OCI-LY7 (cell line): ENCODE measurements at regions not wholly inside any gene's neighbourhood (a gene's known extent, or its start where the extent isn't known, plus 50 kb on each side); places are given as distances from the start of the nearest gene placed in this dataset.

ENCODE experiments used
- EZH2phosphoT487 ChIP-seq: fragments of 200-600 bp; sonication (generic); IDR thresholded peaks from 2 replicates; pipeline ENCODE4 v1.6.1; 2018; ENCODE audit warnings: low read depth, borderline replicate concordance, mild to moderate bottlenecking, mixed run types, antibody characterized with exemption, low read length, moderate library complexity, mixed read lengths
- TF ChIP-seq, protein P1 (sequence below): fragments of 200-600 bp; sonication (generic); conservative IDR thresholded peaks from 2 replicates; pipeline ENCODE4 v1.5.1; 2014; ENCODE audit warnings: mild to moderate bottlenecking, antibody characterized with exemption, low read length, moderate library complexity, mixed read lengths

DNA sequence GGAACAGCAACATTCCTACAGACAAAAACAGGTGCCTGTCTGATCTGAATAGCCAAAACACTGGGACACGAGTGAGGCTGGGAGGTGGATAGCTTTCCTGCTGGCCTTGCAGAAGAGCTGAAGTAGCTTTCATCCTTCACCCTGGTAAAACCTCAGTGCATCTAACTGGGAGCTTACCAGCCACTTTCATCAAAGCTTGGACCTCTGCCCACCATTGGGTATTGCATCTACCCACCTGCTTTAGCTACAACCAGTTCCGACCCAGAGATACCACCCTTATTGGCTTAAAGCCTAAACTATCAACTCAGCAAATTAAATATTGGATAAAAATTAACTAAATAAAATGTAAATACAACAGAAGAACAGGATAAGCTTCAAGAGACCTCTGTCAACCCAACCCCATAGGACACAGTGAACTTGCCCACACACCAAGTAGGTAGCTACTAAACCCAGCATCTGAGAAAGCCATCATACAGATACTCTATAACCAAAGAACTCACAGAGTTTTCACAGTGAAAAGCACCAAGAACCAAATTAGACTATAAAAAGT, 866.3 kb downstream of the FSCB start:
- TF ChIP-seq, protein P1, sequence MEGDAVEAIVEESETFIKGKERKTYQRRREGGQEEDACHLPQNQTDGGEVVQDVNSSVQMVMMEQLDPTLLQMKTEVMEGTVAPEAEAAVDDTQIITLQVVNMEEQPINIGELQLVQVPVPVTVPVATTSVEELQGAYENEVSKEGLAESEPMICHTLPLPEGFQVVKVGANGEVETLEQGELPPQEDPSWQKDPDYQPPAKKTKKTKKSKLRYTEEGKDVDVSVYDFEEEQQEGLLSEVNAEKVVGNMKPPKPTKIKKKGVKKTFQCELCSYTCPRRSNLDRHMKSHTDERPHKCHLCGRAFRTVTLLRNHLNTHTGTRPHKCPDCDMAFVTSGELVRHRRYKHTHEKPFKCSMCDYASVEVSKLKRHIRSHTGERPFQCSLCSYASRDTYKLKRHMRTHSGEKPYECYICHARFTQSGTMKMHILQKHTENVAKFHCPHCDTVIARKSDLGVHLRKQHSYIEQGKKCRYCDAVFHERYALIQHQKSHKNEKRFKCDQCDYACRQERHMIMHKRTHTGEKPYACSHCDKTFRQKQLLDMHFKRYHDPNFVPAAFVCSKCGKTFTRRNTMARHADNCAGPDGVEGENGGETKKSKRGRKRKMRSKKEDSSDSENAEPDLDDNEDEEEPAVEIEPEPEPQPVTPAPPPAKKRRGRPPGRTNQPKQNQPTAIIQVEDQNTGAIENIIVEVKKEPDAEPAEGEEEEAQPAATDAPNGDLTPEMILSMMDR, result no peak
- no peak for TF ChIP-seq EZH2phosphoT487
